ENCODE measurements at regions not wholly inside any gene's neighbourhood (a gene's known extent, or its start where the extent isn't known, plus 50 kb on each side); places are given as distances from the start of the nearest gene placed in this dataset.

- H2AFZ ChIP-seq = no peak overlapping the region
- no peak overlapping the region for H3K27ac ChIP-seq
- no peaks in the 10 kb centered on the region for H4K20me1 ChIP-seq (ENCODE audit: insufficient read depth)
- CTCF ChIA-PET = no interaction called here
- H3K4me1 ChIP-seq (replicated peaks; ENCODE audit: insufficient read depth) = no peaks in the 10 kb centered on the region
- POLR2A ChIA-PET (ENCODE audit: unreplicated experiment) = no interaction called here
- H3K79me2 ChIP-seq (ENCODE audit: low read depth) = no peaks in the 10 kb centered on the region
- intact Hi-C loops (cut with micrococcal nuclease; ENCODE audit: unreplicated experiment) = no loop called here
- H3K36me3 ChIP-seq (ENCODE audit: low read depth) = no peaks in the 10 kb centered on the region
- BruUV-seq (replicated peaks) = no TSS peak
- H3K9me2 ChIP-seq (ENCODE audit: insufficient read depth) = no peaks in the 10 kb centered on the region
- H3K4me3 ChIP-seq = no peak overlapping the region
- H3K27me3 ChIP-seq (ENCODE audit: insufficient read depth, low read depth) = no peaks in the 10 kb centered on the region
- no peak for DNase-seq
- TF ChIP-seq EZH2 (IDR thresholded peaks at IDR 0.05; ENCODE audit: low read depth) (no peak), CTCF (conservative IDR thresholded peaks at IDR 0.05) (no peak)
- no peaks in the 10 kb centered on the region for H3K9me3 ChIP-seq (ENCODE audit: insufficient read depth, low read depth)
- no peaks in the 10 kb centered on the region for H3F3A ChIP-seq (ENCODE audit: insufficient read depth, low read depth)
- H3K4me2 ChIP-seq = no peak overlapping the region
Observed at GRCh38 chr16:52603015-52603414, 56.1 kb upstream of the TOX3 start.

GRCh38 chr16:52597772-52598483 is 51.0 kb upstream of the TOX3 start:
- Histone ChIP-seq H3F3A (ENCODE audit: insufficient read depth, low read depth) (no peaks in the 10 kb centered on the region), H2AFZ (no peak overlapping the region), H3K27ac (no peak overlapping the region), H3K4me1 (replicated peaks; ENCODE audit: insufficient read depth) (no peaks in the 10 kb centered on the region), H3K4me3 (no peak overlapping the region), H3K36me3 (ENCODE audit: low read depth) (no peaks in the 10 kb centered on the region), H3K79me2 (ENCODE audit: low read depth) (no peaks in the 10 kb centered on the region), H3K9me3 (ENCODE audit: insufficient read depth, low read depth) (no peaks in the 10 kb centered on the region), H4K20me1 (ENCODE audit: insufficient read depth) (no peaks in the 10 kb centered on the region), H3K4me2 (no peak overlapping the region), H3K27me3 (ENCODE audit: insufficient read depth, low read depth) (no peaks in the 10 kb centered on the region), H3K9me2 (ENCODE audit: insufficient read depth) (no peaks in the 10 kb centered on the region)
- ChIA-PET POLR2A (ENCODE audit: unreplicated experiment) (no interaction called here), CTCF (no interaction called here)
- DNase-seq = no peak
- BruUV-seq (replicated peaks) = no TSS peak
- TF ChIP-seq CTCF (conservative IDR thresholded peaks at IDR 0.05) (no peak), EZH2 (IDR thresholded peaks at IDR 0.05; ENCODE audit: low read depth) (no peak)
- intact Hi-C loops (cut with micrococcal nuclease; ENCODE audit: unreplicated experiment) = no loop called here

- Histone ChIP-seq H3K4me1 (replicated peaks; ENCODE audit: insufficient read depth) (no peaks in the 10 kb centered on the region), H3K4me2 (no peak overlapping the region), H3F3A (ENCODE audit: insufficient read depth, low read depth) (no peaks in the 10 kb centered on the region), H3K79me2 (ENCODE audit: low read depth) (no peaks in the 10 kb centered on the region), H4K20me1 (ENCODE audit: insufficient read depth) (no peaks in the 10 kb centered on the region), H3K27ac (no peak overlapping the region), H2AFZ (no peak overlapping the region), H3K9me2 (ENCODE audit: insufficient read depth) (no peaks in the 10 kb centered on the region), H3K9me3 (ENCODE audit: insufficient read depth, low read depth) (no peaks in the 10 kb centered on the region), H3K27me3 (ENCODE audit: insufficient read depth, low read depth) (no peaks in the 10 kb centered on the region), H3K4me3 (no peak overlapping the region), H3K36me3 (ENCODE audit: low read depth) (no peaks in the 10 kb centered on the region)
- ChIA-PET POLR2A (ENCODE audit: unreplicated experiment) (no interaction called here), CTCF (no interaction called here)
- intact Hi-C loops (cut with micrococcal nuclease; ENCODE audit: unreplicated experiment) = no loop called here
- DNase-seq = no peak
- TF ChIP-seq CTCF (conservative IDR thresholded peaks at IDR 0.05) (no peak), EZH2 (IDR thresholded peaks at IDR 0.05; ENCODE audit: low read depth) (no peak)
- no TSS peak for BruUV-seq (replicated peaks)
Observed at GRCh38 chr16:52597073-52597771, 50.3 kb upstream of the TOX3 start.

Data from PC-9 (cell line).